Ecto neural progenitor cell (in vitro differentiated cells): ENCODE measurements at regions not wholly inside any gene's neighbourhood (a gene's known extent, or its start where the extent isn't known, plus 50 kb on each side); places are given as distances from the start of the nearest gene placed in this dataset.

Source experiments
- DNase-seq: peaks from one replicate; pipeline ENCODE4 v3.0.0-alpha.2; 2018; ENCODE audit warnings: low spot score

DNA sequence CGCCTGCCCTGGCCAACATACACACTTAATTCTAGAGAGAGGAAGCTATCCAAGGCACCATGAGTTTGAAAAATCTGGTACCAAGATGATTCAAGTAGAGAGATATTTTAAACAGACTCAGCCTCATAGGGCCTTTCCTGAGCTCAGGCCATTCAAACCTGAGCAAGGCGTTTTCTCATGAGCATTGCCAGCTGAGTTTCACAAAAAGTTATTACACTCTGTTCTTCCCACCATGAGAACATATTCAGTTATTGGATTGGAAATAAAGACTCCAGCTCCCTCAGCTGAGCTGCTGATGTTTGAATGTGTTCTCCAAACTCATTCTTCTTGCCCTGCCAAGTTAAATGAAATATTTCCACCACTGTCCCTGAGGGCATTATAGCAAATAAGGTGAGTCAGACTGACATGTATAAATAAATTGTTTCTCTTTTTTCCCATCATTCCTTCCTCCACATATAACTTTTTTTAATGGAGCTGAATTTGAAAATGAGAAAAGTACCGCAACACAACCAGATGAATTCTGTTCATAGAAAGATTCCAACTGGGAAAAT is 429.6 kb downstream of the RAB28 start:
- no peak for DNase-seq

DNA sequence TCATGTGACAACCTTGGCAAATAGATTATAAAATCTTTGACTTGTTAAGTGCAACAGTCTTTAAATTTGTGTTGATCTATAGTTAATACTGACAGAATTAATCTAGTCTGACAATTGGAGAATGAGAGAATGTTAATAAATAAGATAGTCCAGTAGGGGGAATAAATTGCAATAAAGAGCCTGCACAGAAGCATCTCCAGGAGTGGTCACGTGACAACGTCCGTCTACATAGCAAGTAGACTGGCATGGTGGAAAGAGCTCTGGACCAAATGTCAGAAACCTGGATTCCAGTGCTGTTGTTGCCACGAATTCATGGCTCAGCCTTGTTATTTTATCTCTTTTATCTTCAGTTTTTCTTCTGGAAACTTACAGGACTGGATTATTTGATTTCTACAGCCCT is 436.5 kb downstream of the RAB28 start:
- no peak for DNase-seq

DNA sequence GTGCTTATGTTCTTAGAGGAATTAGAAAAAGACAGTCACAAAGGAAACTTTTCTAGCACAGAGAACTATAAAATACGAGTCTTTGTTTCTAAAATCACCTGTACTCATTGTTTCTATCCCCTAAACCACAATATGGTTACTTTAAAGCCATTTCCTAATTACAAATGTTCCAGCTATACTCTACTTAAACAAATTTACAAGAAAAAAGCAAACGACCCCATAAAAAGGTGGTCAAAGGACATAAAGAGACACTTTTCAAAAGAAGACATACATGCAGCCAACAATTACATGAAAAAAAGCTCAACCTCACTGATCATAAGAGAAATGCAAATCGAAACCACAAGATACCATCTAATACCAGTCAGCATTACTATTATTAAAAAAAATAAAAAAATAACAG is 447.3 kb downstream of the RAB28 start:
- no peak for DNase-seq

DNA sequence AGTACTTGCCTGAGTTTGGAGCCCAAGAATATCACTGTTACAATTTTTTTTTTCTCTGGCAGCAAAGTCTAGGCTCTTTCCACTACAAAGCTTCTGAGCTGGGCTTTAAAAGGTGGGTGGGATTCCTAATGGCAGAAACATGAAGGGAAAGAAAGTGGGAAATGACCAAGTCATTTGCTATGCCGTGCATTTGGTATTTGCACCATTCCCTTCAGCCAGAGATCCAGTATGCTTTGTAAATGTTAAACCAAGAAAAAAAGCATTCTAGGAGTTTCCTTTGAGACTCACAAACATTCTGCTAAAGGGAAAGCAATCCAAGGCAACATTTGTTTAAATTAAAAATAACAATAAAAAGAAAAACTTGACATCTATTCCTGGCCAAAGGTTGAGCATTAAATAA is 451.2 kb downstream of the RAB28 start:
- DNase-seq, result no peak

DNA sequence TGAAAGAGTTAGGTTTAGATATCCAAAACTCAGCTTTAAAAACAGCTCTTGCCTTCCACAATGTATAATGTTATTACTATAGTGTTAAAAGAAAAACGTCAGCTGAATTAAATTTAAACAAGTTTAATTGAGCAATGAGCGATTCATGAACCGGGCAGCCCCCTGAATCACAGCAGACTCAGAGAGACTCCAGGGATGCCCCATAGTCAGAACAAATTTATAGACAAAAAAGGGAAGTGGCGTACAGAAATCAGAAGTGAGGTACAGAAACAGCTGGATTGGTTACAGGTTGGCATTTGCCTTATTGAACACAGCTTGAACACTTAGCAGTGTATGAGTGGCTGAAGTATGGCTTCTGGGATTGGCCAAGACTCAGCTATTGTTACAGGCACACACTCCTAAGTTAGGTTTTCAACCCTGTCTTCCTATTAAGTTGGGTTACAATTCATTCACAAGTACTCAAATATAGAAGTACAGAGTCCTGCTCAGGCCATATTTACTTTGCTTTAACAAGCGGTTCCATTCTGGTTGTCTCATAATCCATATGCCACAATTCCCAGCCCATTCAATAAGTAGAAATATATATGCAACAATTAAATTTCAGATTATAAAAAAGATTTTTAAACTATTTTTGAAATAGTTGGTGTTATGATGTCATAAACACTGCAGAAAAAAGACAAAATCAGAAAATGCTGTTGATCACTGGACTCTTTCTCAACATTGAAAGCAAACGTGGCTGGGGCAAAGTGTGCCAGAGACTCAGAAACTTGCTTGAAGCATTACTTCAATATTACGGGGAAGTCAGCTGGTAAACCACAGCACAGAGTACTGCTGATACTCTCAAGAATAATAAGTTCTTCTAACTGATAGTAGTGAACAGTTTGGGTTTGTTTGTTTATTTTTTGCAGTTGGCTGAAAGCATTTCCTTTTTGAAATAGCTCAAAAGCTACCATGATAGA is 459.7 kb downstream of the RAB28 start:
- no peak for DNase-seq

DNA sequence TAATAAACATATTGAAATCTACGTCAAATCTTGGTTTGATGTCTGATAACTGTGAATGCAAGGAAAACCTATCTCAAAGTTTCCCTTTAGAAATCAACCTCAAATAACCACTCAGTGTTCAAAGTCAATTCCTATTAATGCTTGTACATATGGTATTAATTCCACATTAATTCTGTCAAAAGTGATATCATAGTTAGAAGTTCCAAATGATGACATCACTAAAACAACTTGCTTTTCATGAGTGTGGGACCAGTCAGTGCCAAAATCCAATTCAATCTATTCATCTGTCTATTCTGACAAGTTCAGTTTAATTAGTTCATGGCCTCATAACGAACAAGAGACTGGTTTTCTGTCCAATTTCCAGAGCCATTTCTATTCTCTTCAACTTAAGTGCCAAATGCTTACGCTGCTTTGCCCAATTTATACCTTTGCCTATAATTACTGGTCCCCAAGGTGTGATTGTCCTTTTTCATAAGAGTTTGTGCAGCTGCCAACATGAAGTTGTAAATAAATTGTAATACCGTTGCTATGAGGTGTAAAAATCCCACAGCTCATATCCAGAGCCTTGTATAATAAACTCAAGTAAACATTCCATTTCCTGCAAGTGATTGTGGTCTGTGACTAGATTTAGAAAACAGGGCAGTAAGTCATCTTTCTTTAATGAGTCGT is 476.2 kb downstream of the RAB28 start:
- DNase-seq, result no peak

DNA sequence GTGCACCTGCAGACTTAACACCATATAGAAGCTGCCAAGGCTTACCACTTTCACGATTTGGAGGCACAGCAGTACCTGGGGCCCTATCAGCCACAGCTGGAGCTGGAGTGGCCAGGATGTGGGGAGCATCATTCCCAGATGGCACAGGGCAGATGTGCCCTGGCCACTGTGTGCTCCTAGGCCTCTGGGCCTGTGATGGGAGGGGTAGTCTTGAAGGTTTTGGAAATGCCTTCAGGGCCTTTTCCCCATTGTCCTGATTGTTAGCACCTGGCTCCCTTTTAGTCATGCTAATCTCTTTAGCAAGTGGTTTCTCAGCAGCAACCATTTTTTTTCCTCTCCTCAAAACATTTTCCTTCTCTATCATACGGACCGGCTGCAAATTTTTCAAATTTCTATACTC is 490.2 kb downstream of the RAB28 start:
- DNase-seq, result no peak

DNA sequence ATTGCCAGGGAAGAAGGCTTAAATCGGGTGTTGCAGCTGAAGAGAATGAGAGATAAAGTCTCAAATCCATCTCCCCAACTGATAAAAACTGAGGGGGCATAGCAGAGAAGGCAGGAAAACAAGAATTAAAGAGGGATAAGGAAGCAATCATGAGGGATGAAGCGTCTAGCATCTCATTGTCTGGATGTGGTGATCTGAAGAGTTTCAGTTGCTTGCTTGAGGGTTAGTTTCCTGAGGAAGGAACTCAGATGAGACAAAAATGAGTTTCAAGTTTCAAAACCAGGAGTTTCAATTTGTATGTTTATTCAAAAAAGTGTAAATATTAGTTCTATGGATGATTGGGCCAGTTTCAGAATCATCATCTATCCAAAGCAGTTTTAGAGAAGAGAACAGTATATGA is 496.9 kb downstream of the RAB28 start:
- no peak for DNase-seq

DNA sequence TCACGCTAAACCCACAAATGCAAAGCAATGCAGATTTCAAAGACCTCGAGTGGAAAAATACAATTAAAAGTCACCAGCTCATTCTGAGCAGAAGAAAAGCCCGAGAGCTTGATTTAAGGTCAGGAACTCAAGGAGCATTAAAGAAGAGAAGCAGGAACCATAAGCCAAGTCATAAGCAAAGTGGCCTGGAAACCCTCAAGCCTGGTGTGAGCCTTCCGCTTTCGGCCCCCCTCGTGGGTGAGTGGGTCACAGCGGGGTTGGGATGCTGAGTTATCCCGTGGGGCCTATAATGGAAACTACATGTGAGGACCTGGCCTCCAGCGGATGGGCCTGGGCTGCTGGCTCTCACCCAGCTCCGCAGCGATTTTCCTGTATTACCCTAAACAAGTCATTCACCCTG is 504.3 kb downstream of the RAB28 start:
- DNase-seq, result no peak

DNA sequence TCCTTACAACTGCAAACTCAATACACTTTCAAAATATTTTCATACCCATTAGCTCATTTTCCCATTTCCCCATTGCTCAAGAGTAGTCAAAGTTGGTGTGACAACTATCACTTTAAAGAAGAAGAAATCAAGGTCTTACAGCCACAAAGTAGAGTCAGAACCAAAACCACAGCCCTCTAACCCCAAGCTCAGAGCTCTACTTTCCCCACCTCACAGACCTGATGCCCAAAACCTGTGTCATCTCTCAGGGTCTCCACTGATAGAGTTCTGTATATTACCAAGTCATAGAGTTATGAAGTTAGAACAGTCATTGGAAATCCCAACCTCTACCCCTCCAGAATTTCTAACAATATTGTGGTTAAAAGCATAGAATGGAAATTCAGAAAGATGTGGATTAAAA is 505.8 kb downstream of the RAB28 start:
- no peak for DNase-seq

DNA sequence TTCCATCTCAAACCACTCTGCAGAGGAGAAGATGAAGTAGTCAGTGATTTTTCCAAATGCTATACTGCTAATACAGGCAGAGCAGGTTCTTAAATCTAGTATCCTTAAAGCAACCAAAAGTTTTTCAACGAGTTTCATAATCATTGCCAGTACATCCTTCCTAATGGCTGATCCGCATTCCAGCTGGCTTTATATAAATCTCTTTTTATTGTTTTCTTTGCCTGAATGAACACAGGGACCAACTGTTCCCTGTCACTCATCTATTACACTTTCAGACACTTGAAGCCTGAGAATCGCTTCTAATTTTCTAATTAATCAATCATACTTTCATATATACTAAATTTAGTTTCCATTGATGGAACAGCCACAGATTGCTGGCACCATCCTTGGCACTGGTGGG is 508.6 kb downstream of the RAB28 start:
- DNase-seq, result no peak

DNA sequence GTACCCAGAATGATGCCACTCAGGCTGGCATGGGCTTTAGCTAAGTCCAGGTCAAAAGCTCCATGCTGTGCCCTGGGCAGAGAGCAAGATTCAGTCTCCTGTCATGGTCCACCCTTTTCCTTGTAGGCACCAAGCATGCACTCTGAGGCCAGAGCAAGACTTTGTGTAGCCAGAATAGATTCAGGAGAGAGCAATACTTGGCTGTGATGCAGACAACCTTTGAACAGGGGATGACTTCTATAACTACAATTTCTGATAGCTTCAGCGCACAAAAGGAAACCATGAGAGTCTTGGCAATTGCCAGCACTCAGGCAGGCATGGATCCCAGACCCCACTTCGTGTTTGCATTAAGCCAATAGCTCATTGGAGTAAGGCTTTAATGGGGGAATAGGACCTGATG is 510.6 kb downstream of the RAB28 start:
- DNase-seq, result no peak

DNA sequence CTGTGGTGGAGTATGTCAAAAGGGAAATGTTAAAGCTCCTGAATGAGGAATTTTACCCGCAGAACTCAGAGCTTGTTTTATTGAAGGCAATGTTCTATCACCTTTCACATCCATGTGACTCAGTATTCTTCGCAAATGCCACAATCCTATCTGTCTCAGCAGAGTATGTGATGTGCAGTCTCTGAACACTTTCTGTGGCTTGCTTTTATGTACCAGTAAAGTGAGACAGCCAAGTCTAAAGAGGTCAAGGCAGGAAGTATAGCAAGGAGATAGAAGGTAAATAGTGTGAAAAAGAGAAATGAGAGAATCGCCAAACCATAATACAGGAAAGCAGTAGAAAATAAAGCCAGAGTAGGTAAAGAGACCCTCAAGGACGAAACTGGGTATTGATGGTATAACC is 515.8 kb downstream of the RAB28 start:
- DNase-seq, result no peak

DNA sequence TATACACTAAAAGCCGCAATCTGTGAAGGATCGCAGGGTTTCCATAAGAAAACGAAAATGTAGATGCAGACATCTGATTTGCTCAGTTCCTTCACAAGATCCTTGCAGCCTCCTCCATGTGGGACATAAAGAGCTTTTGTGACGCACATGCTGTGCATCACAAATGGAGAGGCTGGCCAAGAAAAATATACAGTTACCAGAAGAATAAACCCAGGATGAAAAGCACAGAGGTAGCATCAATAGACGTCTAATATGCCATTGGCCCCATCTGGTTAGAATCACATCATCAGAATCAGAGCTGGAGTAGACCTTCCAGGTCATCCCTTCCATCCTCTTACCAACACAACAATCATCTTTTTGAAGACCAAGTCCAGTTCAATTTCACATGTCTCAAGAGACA is 517.4 kb downstream of the RAB28 start:
- no peak for DNase-seq

DNA sequence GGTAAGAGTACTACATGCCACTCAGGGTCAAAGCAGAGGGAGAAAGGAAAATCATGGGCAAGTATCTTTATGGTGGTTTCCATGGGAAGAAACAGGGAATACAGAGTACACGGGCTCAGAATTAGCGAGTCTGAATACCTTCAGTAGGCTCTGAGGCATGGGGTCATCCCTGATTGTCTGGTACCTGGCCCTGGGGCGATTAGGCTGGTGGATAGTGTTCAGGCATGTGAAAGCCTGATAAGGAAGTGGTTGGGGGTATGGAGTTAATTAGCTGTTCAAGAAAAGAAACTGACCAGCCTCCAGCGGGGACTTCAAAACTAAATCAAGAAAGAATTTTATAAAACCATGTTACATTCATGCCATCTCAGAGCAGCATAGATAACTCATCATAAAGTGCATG is 518.8 kb downstream of the RAB28 start:
- peak; percentile 52 for DNase-seq

DNA sequence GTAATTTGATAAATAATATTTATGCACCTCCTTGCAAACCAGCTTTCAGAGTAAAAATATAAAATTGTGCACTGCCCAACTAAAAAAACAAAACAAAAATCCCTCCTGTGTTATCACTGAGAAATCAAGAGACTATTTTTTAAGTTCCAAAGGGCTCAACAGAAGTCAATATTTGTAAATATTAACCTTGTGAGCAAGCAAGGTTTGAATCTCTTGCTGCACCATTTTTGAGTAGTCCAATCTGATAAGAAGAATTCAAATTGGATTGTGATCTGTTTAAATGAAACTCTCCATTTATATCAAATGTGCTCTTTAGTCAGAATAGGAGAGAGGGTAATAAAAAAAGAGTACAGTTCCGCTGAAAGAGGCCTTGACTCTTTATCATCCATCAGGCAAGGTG is 520.2 kb downstream of the RAB28 start:
- no peak for DNase-seq

DNA sequence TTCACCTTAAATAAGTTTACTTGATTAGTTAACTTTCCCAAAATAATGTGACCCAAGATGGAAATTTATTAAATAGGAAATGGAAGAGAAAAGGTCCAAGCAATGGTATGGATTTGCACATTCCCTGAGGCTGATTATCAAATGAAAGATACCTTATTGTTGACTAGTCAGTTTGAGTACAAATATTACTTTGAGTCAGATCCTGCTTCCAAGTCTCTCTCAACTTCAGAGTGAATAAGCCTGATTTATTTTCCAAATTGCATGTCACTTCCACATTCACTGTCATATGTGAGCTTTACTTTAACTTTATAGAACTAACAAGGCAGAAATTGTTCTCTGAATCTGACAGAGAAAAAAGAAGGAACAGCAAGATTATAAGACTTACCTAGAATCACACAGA is 520.8 kb downstream of the RAB28 start:
- DNase-seq, result no peak

DNA sequence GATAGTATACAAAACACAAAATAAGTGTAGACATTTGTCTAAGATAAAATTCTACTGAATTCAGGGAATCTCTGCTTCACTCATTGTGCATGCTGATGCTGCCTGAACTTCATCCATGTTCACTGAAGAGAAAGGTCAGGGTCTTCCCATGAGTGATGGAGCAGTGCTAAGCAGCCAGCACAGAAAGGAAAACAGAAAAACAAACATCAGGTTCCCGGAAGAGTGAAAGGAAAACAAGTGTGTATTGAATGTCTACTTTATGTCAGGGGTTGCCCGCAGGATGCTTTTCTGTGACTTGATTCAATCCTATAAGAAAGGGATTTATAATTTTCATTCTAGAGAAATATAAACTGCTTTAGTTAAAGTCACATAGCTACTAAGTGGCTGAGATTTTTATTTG is 522.4 kb downstream of the RAB28 start:
- no peak for DNase-seq

DNA sequence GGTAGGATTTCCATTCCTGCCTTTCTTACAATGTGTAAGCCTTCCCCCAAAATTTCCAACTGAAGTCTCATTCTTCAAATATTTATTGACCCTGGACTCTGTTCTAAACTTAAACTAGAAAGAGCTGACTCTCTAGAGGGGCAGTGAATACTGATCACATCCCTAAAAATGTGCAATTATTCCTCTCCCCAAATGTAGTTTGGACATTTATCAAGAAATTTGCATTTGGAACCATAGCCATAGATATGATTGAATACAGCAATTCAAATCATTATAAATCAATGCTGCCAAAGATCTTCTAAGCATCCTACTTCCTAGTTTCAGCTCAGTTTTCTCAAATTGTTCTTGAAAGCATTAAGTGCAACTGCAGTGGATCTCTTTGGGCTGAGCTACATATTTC is 525.7 kb downstream of the RAB28 start:
- DNase-seq, result no peak

DNA sequence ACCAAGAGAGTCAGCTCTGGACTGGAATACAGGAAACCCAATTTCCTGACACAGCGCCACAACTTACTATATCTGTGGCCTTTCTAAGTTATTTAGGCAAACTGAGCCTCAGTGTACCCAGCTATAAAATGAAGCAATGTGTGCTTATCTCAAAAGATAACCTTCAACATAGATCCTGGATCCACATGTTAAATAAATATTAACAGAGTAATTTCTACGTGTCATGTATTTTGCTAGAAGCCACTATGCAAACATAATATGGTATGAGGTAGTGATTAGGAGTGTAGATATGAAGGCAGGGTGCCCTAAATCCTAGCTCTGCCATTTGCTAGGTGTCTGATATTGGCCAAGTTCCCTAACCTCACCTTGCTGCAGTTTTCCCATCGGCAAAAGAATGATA is 527.0 kb downstream of the RAB28 start:
- no peak for DNase-seq

DNA sequence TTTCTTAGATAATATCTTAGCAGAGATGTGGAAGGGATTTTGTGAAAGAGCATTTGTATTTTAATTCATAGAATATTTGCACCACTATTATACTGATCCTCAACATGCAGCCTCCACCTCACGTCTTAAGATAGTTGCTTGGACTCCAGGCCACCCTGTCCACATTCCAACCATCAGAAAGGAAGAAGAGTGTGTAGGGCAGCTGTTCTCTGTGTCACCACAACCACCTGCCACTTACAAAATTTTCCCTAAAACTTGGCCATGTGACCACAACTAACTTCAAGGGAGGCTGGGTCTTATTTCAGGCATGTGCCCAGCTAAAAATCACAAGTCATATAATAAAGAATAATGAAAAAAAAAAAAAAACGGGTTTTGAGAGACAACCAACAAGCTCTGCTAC is 528.1 kb downstream of the RAB28 start:
- no peak for DNase-seq

DNA sequence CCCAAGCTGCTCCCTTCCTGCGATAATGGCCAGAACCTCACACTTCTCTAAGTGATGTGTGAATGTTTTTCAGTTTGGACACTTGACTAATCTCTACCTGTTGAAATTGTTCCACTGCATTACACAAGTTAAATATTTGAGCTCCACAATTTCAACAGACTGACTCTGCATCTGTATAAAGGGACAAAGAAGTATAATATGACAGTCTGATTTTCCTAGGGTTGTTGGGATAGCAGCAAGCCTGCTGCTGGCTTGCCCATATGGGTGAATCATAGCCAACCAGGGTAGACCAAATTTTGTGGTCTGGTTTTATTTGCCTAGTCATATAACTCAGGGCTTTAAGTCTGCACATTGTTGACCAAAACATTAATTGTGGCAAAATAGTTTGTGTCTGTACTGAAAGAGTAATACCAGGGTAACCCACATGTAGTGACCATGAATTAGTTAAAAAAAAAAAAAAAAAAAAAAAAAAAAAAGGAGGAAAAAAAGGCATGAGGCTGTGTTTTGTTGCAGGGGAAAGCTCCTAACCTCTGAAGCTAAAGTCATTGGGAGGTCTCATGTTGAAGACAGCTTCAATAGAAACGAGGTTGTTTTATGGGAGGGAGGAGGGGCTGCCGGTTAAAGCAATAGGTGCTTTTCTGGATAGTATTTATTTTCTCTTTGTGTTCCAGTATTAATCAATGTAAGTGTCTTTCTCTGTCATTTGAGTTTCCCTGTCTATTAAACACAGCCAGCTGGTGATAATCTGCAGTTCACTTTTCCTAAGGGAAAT is 534.2 kb downstream of the RAB28 start:
- no peak for DNase-seq

DNA sequence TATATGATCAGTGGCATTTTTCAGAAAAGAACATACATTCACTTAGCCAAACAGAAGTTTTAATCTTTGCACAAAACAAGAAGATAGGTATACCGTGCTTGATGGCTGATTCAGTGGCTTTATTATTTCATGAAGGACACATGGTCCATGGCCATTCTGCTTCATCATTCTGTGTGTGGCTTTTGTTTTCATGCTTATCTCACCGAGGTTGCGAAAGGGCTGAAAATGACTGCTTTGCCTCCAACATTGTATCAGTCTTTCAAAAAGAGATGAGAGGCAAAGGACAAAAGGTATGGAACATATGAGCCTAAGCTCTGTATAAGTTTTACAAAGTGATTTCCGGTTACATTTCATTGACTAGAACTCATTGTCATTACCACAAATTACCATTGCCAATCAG is 541.1 kb downstream of the RAB28 start:
- no peak for DNase-seq
